ENCODE measurements at regions not wholly inside any gene's neighbourhood (a gene's known extent, or its start where the extent isn't known, plus 50 kb on each side); places are given as distances from the start of the nearest gene placed in this dataset.

- peak overlapping the region; percentile 63 for H3K27ac ChIP-seq
- TF ChIP-seq, protein P1, sequence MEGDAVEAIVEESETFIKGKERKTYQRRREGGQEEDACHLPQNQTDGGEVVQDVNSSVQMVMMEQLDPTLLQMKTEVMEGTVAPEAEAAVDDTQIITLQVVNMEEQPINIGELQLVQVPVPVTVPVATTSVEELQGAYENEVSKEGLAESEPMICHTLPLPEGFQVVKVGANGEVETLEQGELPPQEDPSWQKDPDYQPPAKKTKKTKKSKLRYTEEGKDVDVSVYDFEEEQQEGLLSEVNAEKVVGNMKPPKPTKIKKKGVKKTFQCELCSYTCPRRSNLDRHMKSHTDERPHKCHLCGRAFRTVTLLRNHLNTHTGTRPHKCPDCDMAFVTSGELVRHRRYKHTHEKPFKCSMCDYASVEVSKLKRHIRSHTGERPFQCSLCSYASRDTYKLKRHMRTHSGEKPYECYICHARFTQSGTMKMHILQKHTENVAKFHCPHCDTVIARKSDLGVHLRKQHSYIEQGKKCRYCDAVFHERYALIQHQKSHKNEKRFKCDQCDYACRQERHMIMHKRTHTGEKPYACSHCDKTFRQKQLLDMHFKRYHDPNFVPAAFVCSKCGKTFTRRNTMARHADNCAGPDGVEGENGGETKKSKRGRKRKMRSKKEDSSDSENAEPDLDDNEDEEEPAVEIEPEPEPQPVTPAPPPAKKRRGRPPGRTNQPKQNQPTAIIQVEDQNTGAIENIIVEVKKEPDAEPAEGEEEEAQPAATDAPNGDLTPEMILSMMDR (conservative IDR thresholded peaks at IDR 0.05), result no peak
Observed at GRCh38 chr2:12320027-12320734, 396.6 kb upstream of the TRIB2 start.

DNA sequence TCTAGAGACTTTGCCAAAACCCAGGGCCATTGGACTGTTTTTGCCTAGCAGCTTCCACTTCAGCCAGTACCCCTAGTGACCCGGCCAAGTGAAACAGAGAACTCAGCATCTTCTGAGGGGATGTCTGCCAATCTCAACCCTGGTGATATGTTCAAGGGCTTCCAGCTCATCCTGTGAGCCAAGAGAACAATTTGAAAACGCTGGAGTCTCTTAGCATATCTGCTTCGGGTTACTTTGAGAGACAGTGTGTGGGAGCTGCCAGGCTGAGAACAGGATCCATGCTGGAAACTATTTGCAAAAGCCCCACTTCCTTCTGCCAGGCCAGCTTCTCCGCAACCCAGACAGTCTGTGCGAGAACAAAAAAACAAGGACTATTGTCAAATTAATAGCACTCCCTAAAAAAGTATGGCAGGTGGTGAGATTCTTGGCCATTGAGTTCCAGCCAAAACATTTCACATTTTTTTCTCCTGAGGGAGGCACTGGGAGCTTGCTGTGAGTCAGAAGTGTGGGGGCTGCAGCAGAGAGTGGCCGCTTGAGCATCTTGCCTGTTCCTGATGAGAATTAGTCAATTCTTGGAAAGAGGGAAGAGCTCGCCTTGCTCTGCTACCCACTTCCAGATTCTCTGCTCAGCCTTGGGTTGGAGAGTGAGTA is 395.6 kb upstream of the TRIB2 start:
- TF ChIP-seq, protein P1 (conservative IDR thresholded peaks at IDR 0.05), result no peak
- peak overlapping the region; percentile 63 for H3K27ac ChIP-seq

- TF ChIP-seq, protein P1 (conservative IDR thresholded peaks at IDR 0.05), result no peak
- no peak overlapping the region for H3K27ac ChIP-seq
Observed at GRCh38 chr2:12321886-12322285, 394.9 kb upstream of the TRIB2 start.

GRCh38 chr2:12325806-12326205 is 390.9 kb upstream of the TRIB2 start:
- H3K27ac ChIP-seq, result no peak overlapping the region
- TF ChIP-seq, protein P1 (conservative IDR thresholded peaks at IDR 0.05), result no peak

DNA sequence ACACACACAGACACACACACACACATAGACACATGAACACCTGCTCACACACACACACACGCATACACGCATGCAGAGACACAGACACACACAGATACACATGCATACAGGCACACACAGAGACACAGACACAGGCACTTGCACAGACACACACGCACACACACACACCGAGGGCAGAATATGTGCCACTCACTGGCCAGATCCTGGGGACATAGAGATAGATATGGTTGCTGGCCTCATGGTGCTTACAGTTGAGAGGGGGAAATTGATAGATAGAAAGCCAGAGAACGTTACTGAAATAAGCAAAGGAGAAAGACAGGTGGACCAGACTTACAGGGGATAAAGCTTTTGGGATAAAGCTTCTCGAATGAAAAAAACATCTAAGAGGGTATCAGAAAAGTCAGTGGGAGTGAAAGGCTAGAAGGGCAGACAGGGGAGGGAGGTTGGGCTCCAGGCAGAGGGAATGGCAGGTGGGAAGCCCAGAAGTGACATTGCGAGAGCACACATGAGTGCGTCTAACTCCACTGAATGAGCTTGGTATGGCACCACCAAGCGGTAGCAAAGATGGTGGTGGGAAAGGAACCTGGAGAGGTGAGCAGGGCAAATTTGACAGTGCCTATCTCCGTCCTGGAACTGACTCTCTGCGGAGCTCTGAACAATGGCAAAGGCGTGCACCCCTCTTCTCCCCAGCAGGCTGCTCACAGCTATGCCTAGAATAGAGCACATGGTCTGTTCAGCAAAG is 390.1 kb upstream of the TRIB2 start:
- no peak overlapping the region for H3K27ac ChIP-seq
- TF ChIP-seq, protein P1 (conservative IDR thresholded peaks at IDR 0.05), result peak; percentile 70

GRCh38 chr2:12330916-12331315 is 385.8 kb upstream of the TRIB2 start:
- H3K27ac ChIP-seq, result no peak overlapping the region
- TF ChIP-seq, protein P1 (conservative IDR thresholded peaks at IDR 0.05), result no peak

DNA sequence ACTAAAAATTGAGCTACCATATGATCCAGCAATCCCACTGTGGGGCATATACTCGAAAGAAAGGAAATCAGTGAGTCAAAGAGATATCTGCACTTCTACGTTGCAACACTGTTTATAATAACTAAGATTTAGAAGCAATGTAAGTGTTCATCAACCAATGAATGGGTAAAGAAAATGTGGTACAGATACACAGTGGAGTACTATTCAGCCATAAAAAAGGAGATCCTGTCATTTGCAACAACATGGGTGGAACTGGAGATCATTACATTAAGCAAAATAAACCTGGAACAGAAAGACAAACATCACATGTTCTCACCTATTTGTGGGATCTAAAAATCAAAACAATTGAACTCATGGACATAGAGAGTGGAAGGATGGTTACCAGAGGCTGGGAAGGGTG is 385.0 kb upstream of the TRIB2 start:
- H3K27ac ChIP-seq, result no peak overlapping the region
- TF ChIP-seq, protein P1 (conservative IDR thresholded peaks at IDR 0.05), result no peak
